Spleen (tissue), 11 donors: ENCODE measurements at regions not wholly inside any gene's neighbourhood (a gene's known extent, or its start where the extent isn't known, plus 50 kb on each side); places are given as distances from the start of the nearest gene placed in this dataset.

ENCODE experiments used
- DNase-seq: peaks from one replicate; pipeline ENCODE4 v3.0.0-alpha.2; 2020
- H3K27ac ChIP-seq, 8 donors: fragments of 200-600 bp; sonication (generic) in 7 of 8; 1 replicate in 4 of 8; 2 replicates in 4 of 8; pipeline versions ENCODE4 v1.5.0 to v1.8.0; 2016 to 2021; ENCODE audit warnings: inconsistent platforms in 4 of 8, mild to moderate bottlenecking in 4 of 8, moderate library complexity in 1 of 8
- H3K27me3 ChIP-seq, 7 donors: fragments of 200-600 bp; sonication (generic) in 6 of 7; replicated peaks in 1 of 7; 1 replicate in 4 of 7; 2 replicates in 3 of 7; pipeline versions ENCODE4 v1.5.0 to v1.8.0; 2016 to 2021; ENCODE audit warnings: inconsistent platforms in 3 of 7, mild to moderate bottlenecking in 1 of 7
- H3K36me3 ChIP-seq, 6 donors: fragments of 200-600 bp; sonication (generic) in 5 of 6; 1 replicate in 4 of 6; 2 replicates in 2 of 6; pipeline versions ENCODE4 v1.5.0 to v1.8.0; 2016 to 2021; ENCODE audit warnings: inconsistent platforms in 2 of 6
- H3K4me1 ChIP-seq, 6 donors: fragments of 200-600 bp; sonication (generic) in 5 of 6; 1 replicate in 3 of 6; 2 replicates in 3 of 6; pipeline versions ENCODE4 v1.5.0 to v1.8.0; 2016 to 2021; ENCODE audit warnings: inconsistent platforms in 3 of 6
- H3K4me3 ChIP-seq, 8 donors: fragments of 200-600 bp; sonication (generic) in 7 of 8; 1 replicate in 4 of 8; 2 replicates in 4 of 8; pipeline versions ENCODE4 v1.5.0 to v1.8.0; 2016 to 2021; ENCODE audit warnings: inconsistent platforms in 4 of 8, mild to moderate bottlenecking in 4 of 8, moderate library complexity in 2 of 8
- H3K9me3 ChIP-seq, 8 donors: fragments of 200-600 bp; sonication (generic) in 7 of 8; 1 replicate in 4 of 8; 2 replicates in 4 of 8; pipeline versions ENCODE4 v1.5.0 to v1.8.0; 2016 to 2021; ENCODE audit warnings: inconsistent platforms in 4 of 8
- CTCF ChIP-seq, 11 experiments: fragments of 200-600 bp in 7 of 11; fragments of 450-650 bp in 4 of 11; sonication (generic) in 4 of 11; IDR thresholded peaks in 8 of 11; conservative IDR thresholded peaks in 3 of 11; 1 replicate in 7 of 11; 2 replicates in 4 of 11; pipeline versions ENCODE4 v1.4.0 to v1.8.0; 2016 to 2021; ENCODE audit warnings: antibody characterized with exemption in 11 of 11, inconsistent platforms in 4 of 11, mild to moderate bottlenecking in 1 of 11
- POLR2A ChIP-seq, 3 donors: fragments of 450-650 bp; IDR thresholded peaks; one replicate each; pipeline ENCODE4 v1.5.1; 2017; ENCODE audit warnings: antibody characterized with exemption in 3 of 3, mild to moderate bottlenecking in 1 of 3
- POLR2AphosphoS5 ChIP-seq, 3 donors: sonication (generic); formaldehyde crosslinking; IDR thresholded peaks; one replicate each; pipeline ENCODE4 v1.5.1; 2017; ENCODE audit warnings: antibody characterized with exemption in 3 of 3
- WGBS, 5 donors: extraction: QIAGEN DNeasy Blood & Tissue Kit in 3 of 5; methylation state at CpG; one replicate each; pipeline versions ENCODE4 v1.1.5 to v1.1.7; 2013 to 2018; 5-methylcytosine and 5-hydroxymethylcytosine counted together
- intact Hi-C: fragments of 100-400 bp; cut with DNase I; formaldehyde crosslinking; loops from one replicate; pipeline ENCODE4 v1.15.0; 2023; ENCODE audit warnings: low total_unique reads
- donor health status: healthy with polysubstance abuse.
- donor health status: DM: no; HTN: no; CAD: no; lungs with moderate emphysema.
- donor health status: DM: no; HTN: no; CAD: no.
- donor health status: Bipolar disorder and iron deficiency.
- donor health status: healthy.
- donor health status: DM: no; HTN: no; CAD: no.
- donor health status: DM: yes; HTN: yes; CAD: no.

DNA sequence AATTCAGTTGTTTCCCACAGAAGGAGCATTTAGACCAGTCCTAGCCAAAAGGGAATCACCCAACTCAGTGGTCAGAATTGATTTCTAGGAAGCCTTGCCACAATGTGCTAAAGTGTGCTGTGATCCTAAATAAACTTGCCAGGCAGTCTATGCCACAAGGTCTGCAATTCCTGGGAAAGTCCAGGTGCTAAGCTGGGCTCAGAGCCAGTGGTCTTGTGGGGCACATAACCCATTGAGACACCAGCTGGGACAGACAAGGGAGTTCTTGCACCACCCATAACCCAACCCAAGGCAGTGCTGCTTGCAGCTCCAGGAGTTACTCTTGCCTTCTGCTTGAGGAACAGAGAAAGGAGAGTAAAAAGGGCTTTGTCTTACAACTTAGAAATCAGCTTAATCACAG lies 489.5 kb upstream of the SPRY2 start:
- no peak overlapping the region for H3K4me3 ChIP-seq
- no peak for TF ChIP-seq POLR2A (IDR thresholded peaks at IDR 0.05)
- TF ChIP-seq CTCF (IDR thresholded peaks at IDR 0.05 in 8 of 11, conservative IDR thresholded peaks at IDR 0.05 in 3 of 11), result no peak
- no peak for TF ChIP-seq POLR2AphosphoS5 (IDR thresholded peaks at IDR 0.05)
- no peaks in the 10 kb centered on the region for H3K36me3 ChIP-seq
- DNase-seq, result no peak
- H3K4me1 ChIP-seq, result no peaks in the 10 kb centered on the region
- H3K27ac ChIP-seq, result no peak overlapping the region
- intact Hi-C loops, result no loop called here
- peaks cover 0 to 90% (median 61%) of the 10 kb centered on the region in 8 donors for H3K9me3 ChIP-seq
- no peaks in the 10 kb centered on the region for H3K27me3 ChIP-seq

- intact Hi-C loops, result no loop called here
- 88 to 99% (median 91%) methylated on average over 2 of the region's 2 CpGs for WGBS, 5 donors
- Histone ChIP-seq H3K27me3 (no peaks in the 10 kb centered on the region), H3K27ac (no peak overlapping the region), H3K4me3 (no peak overlapping the region), H3K36me3 (no peaks in the 10 kb centered on the region), H3K4me1 (no peaks in the 10 kb centered on the region), H3K9me3 (peaks cover 0 to 78% (median 45%) of the 10 kb centered on the region in 8 donors)
- TF ChIP-seq POLR2AphosphoS5 (IDR thresholded peaks at IDR 0.05) (no peak), CTCF (IDR thresholded peaks at IDR 0.05 in 8 of 11, conservative IDR thresholded peaks at IDR 0.05 in 3 of 11) (no peak), POLR2A (IDR thresholded peaks at IDR 0.05) (no peak)
- no peak for DNase-seq
Measured at GRCh38 chr13:80828759-80829158, 487.8 kb upstream of the SPRY2 start.

DNA sequence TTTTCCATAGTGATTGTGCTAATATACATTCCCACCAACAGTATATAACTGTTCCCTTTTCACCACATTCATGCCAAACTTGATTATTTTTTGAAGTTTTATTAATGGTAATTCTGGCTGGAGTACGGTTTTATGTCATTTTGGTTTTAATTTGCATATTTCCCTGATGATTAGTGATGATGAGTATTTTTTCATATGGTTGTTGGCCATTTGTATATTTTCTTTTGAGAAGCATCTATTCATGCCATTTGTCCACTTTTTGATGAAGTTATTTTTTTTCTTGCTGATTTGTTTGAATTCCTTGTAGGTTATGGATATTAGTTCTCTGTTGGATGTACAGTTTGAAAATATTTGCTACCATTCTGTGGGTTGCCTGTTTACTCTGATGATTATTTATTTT lies 484.4 kb upstream of the SPRY2 start:
- Histone ChIP-seq H3K4me3 (no peak overlapping the region), H3K9me3 (peaks cover 0 to 53% (median 43%) of the 10 kb centered on the region in 8 donors), H3K27ac (no peak overlapping the region), H3K4me1 (no peaks in the 10 kb centered on the region), H3K36me3 (no peaks in the 10 kb centered on the region), H3K27me3 (no peaks in the 10 kb centered on the region)
- no peak for TF ChIP-seq POLR2AphosphoS5 (IDR thresholded peaks at IDR 0.05)
- TF ChIP-seq CTCF (IDR thresholded peaks at IDR 0.05 in 8 of 11, conservative IDR thresholded peaks at IDR 0.05 in 3 of 11), result no peak
- no peak for TF ChIP-seq POLR2A (IDR thresholded peaks at IDR 0.05)
- 66 to 89% (median 73%) methylated on average over 1 of the region's 1 CpG for whole genome bisulfite sequencing, 5 donors
- DNase-seq, result no peak
- intact Hi-C loops, result no loop called here

GRCh38 chr13:80824229-80824628 lies 483.3 kb upstream of the SPRY2 start:
- TF ChIP-seq POLR2AphosphoS5 (IDR thresholded peaks at IDR 0.05) (no peak), POLR2A (IDR thresholded peaks at IDR 0.05) (no peak), CTCF (IDR thresholded peaks at IDR 0.05 in 8 of 11, conservative IDR thresholded peaks at IDR 0.05 in 3 of 11) (no peak)
- H3K27ac ChIP-seq, result no peak overlapping the region
- peaks cover 0 to 42% (median 38%) of the 10 kb centered on the region in 8 donors for H3K9me3 ChIP-seq
- H3K27me3 ChIP-seq, result no peaks in the 10 kb centered on the region
- H3K36me3 ChIP-seq, result no peaks in the 10 kb centered on the region
- DNase-seq, result no peak
- 23 to 52% (median 31%) methylated on average over 1 of the region's 1 CpG for WGBS, 5 donors
- intact Hi-C loops, result no loop called here
- no peaks in the 10 kb centered on the region for H3K4me1 ChIP-seq
- H3K4me3 ChIP-seq, result no peak overlapping the region
